ENCODE measurements at regions not wholly inside any gene's neighbourhood (a gene's known extent, or its start where the extent isn't known, plus 50 kb on each side); places are given as distances from the start of the nearest gene placed in this dataset.

GRCh38 chr1:104466068-104466467 is 716.4 kb downstream of the AMY1C start:
- Histone ChIP-seq H4K91ac (ENCODE audit: insufficient read length, low read depth, low read length) (no peak overlapping the region), H3K23me2 (ENCODE audit: insufficient read length, low read depth, low read length, poor library complexity, severe bottlenecking) (no peaks in the 10 kb centered on the region), H2BK5ac (ENCODE audit: insufficient read length, low read length) (no peak overlapping the region), H3K18ac (ENCODE audit: insufficient read length, low read depth, low read length) (no peak overlapping the region), H3K56ac (ENCODE audit: insufficient read length, low read depth, low read length) (no peak overlapping the region), H2BK120ac (ENCODE audit: low read depth, low read length, poor library complexity, severe bottlenecking) (no peak overlapping the region), H3K27me3 (ENCODE audit: insufficient read depth, low read length) (no peaks in the 10 kb centered on the region), H3K4me2 (ENCODE audit: insufficient read depth, insufficient read length, low read length) (no peak overlapping the region), H3K27ac (ENCODE audit: insufficient read length, low read depth, low read length) (no peak overlapping the region), H3K4me1 (ENCODE audit: insufficient read depth, low read length) (no peaks in the 10 kb centered on the region), H3K14ac (ENCODE audit: insufficient read depth, low read length) (no peak overlapping the region), H4K5ac (ENCODE audit: insufficient read length, low read depth, low read length) (no peak overlapping the region), H4K8ac (replicated peaks; ENCODE audit: insufficient read length, low read depth, low read length) (no peak overlapping the region), H2BK12ac (ENCODE audit: insufficient read length, low read depth, low read length) (no peak overlapping the region), H3K4ac (ENCODE audit: low read depth, low read length) (no peak overlapping the region), H3K9ac (ENCODE audit: extremely low read depth, insufficient read length, low read length) (no peak overlapping the region), H2BK20ac (ENCODE audit: low read depth, low read length, poor library complexity, severe bottlenecking) (no peak overlapping the region), H3K79me1 (ENCODE audit: insufficient read depth, low read depth, low read length, poor library complexity, severe bottlenecking) (no peaks in the 10 kb centered on the region), H4K20me1 (ENCODE audit: control insufficient read depth, insufficient read depth, insufficient read length) (no peaks in the 10 kb centered on the region), H3K79me2 (ENCODE audit: insufficient read depth, low read length) (no peaks in the 10 kb centered on the region), H3T11ph (ENCODE audit: low read length) (no peak overlapping the region), H2AK5ac (ENCODE audit: insufficient read length, low read length) (no peak overlapping the region), H2BK15ac (ENCODE audit: low read depth, low read length) (no peak overlapping the region), H3K23ac (ENCODE audit: insufficient read length, low read depth, low read length) (no peak overlapping the region), H3K9me3 (ENCODE audit: control insufficient read depth, low read depth, low read length) (no peaks in the 10 kb centered on the region), H2AFZ (ENCODE audit: low read length) (no peak overlapping the region)
- DNase-seq: no peak
- no peak for TF ChIP-seq CTCF (conservative IDR thresholded peaks at IDR 0.05)
- Mint-ChIP-seq H3K4me3 (no peak overlapping the region), H3K4me1 (no peaks in the 10 kb centered on the region), H3K27ac (no peak overlapping the region), H3K27me3 (ENCODE audit: low read depth) (peaks cover 6% of the 10 kb centered on the region), H3K36me3 (ENCODE audit: insufficient read depth in 1 of 3, low read depth in 3 of 3) (peaks cover 0 to 13% (median 12%) of the 10 kb centered on the region in 3 experiments; a peak in 6 of 7 replicates), H3K9me3 (peaks cover 42 to 72% of the 10 kb centered on the region in 2 experiments)
- WGBS (ENCODE audit: extremely low coverage, insufficient read length, low lambda C conversion rate): no CpG with 5 or more reads among the region's 8 CpGs

Measured in H9 (cell line).